Dermis blood vessel endothelial cell (primary cell): ENCODE measurements at regions not wholly inside any gene's neighbourhood (a gene's known extent, or its start where the extent isn't known, plus 50 kb on each side); places are given as distances from the start of the nearest gene placed in this dataset.

Experiments used
- DNase-seq: peaks from one replicate; pipeline ENCODE4 v3.0.0; 2010

- no peak for DNase-seq
These were observed 481.1 kb upstream of the NEGR1 start for GRCh38 chr1:72763481-72763880.

DNA sequence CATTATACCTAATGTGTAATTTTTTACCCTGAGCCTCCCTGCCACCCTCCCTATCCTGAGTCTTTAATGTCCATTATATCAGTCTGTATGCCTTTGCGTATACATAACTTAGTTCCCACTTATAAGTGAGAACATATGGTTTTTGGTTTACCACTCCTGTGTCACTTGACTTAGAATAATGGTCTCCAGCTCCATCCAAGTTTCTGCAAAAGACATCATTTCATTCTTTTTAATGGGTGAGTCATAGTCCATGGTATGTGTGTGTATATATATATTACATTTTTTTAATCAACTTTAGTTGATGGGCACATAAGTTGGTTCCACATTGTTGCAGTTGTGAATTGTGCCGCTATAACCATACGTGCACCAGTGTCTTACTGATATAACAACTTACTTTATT is 477.1 kb upstream of the NEGR1 start:
- DNase-seq: no peak

- no peak for DNase-seq
These were observed 475.5 kb upstream of the NEGR1 start for GRCh38 chr1:72757843-72758242.

- DNase-seq: no peak
These were observed 463.1 kb upstream of the NEGR1 start for GRCh38 chr1:72745413-72745812.

- DNase-seq: no peak
These were observed 452.1 kb upstream of the NEGR1 start for GRCh38 chr1:72734415-72734814.

DNA sequence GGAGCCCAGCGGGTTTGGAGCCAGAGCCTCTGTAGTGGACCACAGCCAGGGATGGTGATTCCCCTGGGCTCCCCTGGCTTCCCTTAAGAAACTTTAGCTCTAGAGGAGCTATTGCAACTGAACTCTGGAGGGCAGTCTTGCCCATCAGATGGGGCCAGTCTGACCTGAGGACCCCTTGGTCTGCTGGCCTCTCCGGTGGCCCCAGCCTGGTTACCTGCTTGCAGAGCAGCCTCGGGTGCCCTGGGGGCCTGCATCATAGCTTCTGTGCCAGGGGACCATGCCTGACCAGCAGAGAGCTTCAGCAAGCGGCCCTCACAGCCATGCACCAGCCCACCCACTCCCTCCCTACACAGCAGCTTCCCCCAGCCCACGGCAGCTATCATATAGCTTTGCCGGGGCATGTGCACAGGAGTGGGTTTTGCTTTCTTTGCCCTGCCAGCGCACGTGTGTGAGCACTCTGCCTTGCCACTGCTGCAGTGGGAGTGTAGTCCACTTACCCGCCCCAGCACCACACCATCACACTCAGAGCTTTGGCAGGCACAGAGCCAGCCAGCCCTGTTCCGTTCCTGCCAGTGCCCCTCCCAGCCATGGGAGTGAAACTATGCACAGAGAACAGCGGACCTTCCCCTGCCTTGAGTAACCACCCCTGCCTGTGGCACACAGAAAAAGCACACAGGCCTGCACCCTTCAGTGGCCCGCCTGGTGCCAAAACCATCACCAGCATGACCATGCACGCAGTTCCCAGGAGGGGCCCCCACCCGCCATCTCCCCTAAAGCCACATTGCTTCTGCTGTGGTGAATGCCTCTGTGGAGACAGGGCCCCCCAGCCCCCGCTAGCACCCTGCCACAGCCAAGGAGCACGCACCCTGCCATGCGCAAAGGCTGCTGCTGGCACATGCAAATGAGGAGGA is 442.9 kb upstream of the NEGR1 start:
- no peak for DNase-seq

- DNase-seq: no peak
These were observed 423.6 kb upstream of the NEGR1 start for GRCh38 chr1:72705921-72706320.

GRCh38 chr1:72704841-72705477 is 422.6 kb upstream of the NEGR1 start:
- no peak for DNase-seq

GRCh38 chr1:72697410-72697809 is 415.1 kb upstream of the NEGR1 start:
- no peak for DNase-seq

- DNase-seq: no peak
These were observed 411.6 kb upstream of the NEGR1 start for GRCh38 chr1:72693899-72694298.

DNA sequence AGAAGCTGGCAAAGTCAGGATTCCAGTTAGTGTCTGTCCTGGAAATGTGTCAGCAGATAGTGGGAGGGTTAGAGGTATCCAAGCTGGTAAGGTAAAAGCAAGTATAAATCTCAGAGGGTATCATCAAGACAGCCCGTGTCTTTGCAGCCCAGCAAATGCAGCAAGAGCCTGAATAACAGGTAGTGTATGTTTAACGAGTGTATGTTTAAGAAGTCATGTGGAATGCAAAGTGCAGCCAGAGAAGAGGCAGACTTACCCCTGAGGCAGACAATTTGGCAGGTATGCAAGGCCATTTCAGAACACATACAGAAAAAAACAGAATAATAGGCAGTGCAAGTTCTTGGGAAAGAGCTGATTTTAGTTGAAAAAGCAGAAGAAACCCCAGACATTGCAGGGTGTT is 411.0 kb upstream of the NEGR1 start:
- no peak for DNase-seq

DNA sequence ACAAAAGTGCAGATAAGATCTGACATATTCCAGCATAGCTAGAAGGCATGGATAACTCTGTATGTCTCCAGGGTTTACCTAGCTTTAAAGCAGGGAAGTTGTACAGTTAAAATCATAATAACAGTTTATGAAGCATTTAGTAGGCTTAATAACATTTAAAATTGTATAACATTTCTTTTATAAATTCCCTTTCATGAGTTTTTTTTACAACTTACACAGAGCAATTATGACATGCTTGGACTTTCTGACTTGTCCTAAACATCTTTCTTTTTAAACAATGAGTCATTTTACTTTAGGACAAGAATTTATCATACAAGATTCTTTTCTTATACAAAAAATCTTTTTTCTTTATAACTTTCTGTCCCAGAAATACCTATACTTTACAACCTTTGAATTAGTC is 408.5 kb upstream of the NEGR1 start:
- no peak for DNase-seq

DNA sequence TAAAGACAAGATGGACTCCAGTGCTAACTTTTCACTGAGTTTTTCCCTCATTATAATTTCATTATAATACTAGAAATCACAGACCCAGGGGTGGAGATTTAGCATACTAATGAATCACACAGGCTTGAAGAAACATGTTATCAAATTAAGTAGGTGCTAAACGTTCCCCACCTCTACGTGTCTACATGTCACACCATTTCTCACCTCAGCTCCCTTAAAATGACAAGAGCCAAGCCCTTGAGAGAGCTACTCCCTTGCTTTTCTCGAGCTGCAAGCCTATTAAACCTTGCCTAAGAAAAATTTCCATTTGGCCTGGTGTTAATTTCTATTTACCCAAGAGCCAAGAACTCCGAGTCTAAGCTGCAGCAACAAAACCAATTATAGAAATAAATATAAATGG is 396.3 kb upstream of the NEGR1 start:
- no peak for DNase-seq

DNA sequence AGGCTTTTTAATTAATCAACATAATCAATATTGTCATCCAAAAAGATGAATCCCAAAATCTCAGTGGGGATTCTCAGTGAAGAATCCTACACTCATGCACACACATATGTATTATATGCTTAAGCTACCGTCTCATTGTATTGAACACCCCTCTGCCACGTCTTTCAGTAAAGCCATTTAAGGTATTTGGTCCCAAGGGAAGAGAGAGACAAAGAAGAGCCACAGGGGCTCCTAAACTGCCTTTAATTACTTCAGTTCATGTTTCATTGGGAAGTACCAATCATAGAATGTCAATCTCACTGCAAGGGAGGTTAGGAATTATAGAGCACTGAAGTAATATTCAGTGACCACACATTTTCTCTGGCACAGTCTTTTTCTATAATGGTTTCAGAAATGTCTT is 388.6 kb upstream of the NEGR1 start:
- DNase-seq: no peak

DNA sequence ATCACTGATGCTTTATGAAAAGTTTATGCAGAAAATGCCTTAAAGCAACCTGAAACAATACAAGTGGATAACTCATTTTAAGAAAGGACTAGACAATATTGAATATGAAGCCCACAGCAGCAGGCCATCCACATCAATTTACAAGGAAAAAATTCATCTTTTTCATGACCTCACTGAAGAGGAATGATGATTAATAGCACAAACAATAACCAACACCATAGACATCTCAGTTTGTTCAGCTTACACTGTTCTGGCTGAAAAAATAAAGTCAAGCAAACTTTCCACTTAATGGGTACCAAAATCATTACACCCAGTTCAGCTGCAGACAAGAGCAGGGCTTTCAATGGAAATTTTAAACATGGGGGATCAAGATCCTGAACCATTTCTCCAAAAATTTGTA is 380.6 kb upstream of the NEGR1 start:
- DNase-seq: no peak

- no peak for DNase-seq
These were observed 368.6 kb upstream of the NEGR1 start for GRCh38 chr1:72650843-72651435.

GRCh38 chr1:72649991-72650390 is 367.7 kb upstream of the NEGR1 start:
- DNase-seq: no peak

- no peak for DNase-seq
These were observed 367.0 kb upstream of the NEGR1 start for GRCh38 chr1:72649211-72649888.

GRCh38 chr1:72648465-72648864 is 366.1 kb upstream of the NEGR1 start:
- DNase-seq: no peak

- DNase-seq: no peak
These were observed 360.8 kb upstream of the NEGR1 start for GRCh38 chr1:72643142-72643541.

GRCh38 chr1:72637593-72637992 is 355.3 kb upstream of the NEGR1 start:
- no peak for DNase-seq

- DNase-seq: no peak
These were observed 354.3 kb upstream of the NEGR1 start for GRCh38 chr1:72636631-72637030.

GRCh38 chr1:72635719-72636118 is 353.4 kb upstream of the NEGR1 start:
- DNase-seq: no peak
